NCI-H446 (cell line): ENCODE measurements at regions not wholly inside any gene's neighbourhood (a gene's known extent, or its start where the extent isn't known, plus 50 kb on each side); places are given as distances from the start of the nearest gene placed in this dataset.
"Not testable (repeated sequence)": the region's sequence is repeated elsewhere in the genome, so short reads cannot be mapped to it uniquely, and the experiment has no call there.

Experiments used
- DNase-seq, 2 experiments: peaks; one replicate each; lab custom pipeline; 2025; lab: John Stamatoyannopoulos, UW

DNA sequence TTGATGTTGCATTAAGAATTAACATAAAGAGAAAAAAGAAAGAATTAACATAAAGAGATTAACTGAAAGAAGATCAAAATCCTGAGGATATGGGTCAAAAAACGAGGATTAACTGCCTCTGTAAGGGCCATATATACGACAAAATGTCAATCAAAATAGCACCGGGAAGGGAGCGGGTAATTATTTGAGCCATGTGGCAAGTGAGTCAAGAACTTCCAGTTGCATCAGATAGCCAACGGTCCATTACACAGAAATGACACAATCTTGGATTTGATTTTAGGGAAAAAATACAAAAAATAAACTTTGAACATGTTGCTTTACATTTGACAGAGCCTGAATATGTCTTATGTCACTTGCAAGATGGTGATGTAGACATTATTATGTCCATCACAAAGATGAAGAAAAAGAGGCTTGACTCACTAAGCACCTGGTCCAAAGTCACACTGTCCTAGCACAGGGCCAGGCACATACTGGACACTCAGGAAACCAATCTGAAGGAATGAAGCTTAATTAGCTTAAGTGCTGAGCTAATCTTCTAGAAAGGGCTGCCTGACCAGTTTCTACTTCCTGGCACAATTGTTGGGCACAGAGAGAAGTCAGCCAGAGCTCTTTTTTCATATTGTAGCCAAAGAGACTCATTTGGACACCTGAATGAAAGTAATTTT lies 273.2 kb upstream of the PAPPA start:
- DNase-seq: no peak

DNA sequence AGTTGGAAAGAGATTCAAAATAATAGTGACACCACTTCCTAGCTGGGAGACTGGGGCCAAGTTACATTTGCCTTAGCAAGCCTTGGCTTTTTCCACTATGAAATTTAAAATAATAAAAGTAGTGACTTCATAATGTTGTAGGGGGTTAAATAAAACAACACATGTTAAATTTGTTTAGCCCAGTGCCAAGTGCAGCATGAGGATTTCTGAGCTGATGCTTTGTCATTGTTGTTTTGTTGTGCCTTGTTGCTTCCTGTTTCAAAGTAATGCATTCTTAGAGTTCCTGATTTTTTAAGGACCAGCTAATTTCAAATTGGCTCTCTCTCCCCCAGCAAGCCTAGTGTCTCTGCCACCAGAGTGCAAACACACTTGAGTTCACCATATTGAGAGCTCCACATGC lies 270.7 kb upstream of the PAPPA start:
- DNase-seq: no peak

DNA sequence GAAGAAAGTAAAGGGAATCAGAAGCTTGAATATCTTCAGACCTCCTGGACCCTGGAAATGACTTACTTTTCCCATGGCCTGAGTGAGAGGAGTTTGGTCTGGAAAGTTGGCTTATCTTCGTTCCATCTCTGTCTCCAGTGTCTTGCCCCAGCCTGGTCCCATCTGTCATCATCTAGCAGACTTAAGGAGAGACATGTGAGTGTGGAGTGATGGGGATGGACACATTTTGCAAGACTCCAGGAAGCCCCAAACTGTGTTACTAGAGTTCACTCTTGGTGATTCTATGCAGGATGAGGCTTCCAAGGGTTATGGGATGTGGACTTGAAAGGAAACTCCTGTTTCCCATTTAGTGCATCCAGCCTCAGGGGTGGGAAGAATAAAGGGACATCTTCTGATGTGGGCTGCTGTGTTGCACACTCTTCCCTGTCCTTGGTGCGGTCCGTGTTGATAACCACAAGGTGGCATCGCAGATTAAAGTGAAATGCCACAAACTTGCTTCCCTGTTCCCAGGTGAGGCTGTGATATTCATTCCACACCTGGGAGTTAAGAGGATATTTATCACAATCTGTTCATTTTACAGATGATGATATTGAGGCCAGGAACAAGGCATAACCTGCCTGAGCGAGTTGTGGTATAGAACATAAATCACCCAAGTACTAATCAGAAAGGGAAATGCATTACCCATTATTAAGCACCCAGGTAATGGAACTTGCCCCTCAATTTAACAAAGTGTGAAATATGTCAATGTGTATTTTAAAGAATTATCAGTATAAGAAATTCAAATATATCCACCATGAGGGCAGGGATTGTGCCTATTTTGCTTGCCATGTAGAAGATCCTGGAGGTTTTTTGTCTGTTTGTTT lies 269.9 kb upstream of the PAPPA start:
- no peak for DNase-seq

GRCh38 chr9:115884846-115885245 lies 268.7 kb upstream of the PAPPA start:
- no peak for DNase-seq

DNA sequence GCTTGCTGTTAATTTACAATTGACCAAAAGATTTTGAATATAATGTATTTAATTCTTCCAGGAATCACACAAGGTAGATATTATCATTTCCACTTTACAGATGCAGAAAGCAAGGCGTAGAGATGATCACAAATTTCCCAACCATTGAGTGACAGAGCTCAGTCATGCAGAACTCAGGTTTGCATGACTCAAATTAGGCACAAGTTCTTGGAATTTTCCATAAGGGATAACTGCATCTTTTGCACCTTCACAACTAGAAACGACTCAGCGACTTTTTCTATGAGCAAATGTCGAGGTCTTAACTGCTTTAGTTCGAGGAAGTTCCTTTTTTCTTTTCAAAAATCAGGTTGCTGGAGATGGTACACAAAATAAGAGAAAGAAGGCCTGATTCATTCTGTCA lies 265.5 kb upstream of the PAPPA start:
- DNase-seq: no peak

GRCh38 chr9:115891929-115892328 lies 261.7 kb upstream of the PAPPA start:
- no peak for DNase-seq

DNA sequence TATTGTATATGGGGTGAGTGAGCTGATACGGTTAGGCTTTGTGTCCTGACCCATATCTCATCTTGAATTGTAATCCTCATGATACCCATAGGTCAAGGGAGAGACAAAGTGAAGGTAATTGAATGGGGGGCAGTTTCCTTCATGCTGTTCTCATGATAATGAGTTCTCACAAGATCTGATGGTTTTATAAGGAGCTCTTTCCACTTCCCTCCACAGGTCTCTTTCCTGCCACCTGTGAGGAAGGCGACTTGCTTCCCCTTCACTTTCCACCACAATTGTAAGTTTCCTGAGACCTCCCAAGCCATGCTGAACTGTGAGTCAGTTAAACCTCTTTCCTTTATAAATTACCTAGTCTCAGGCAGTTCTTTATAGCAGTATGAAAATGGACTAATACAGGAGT lies 255.1 kb upstream of the PAPPA start:
- DNase-seq: not testable (repeated sequence)

DNA sequence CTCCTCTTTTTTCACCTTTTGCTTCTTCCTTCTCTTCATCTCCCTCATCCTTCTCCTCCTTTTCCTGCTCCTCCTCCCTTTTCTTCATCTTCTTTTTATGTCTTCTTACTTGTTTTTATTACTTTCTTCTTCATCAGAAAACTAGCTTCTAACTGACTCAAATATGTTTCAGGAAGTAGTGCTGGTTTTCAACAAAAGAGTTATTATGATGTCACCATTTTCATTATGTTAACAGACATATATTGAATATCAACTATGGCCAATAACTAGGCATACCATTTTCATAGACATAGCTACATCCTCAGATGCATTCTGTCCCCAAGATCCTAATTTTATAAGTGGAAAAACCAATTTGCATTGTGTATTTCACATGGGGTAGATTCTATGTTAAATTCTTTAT lies 252.9 kb upstream of the PAPPA start:
- no peak for DNase-seq

DNA sequence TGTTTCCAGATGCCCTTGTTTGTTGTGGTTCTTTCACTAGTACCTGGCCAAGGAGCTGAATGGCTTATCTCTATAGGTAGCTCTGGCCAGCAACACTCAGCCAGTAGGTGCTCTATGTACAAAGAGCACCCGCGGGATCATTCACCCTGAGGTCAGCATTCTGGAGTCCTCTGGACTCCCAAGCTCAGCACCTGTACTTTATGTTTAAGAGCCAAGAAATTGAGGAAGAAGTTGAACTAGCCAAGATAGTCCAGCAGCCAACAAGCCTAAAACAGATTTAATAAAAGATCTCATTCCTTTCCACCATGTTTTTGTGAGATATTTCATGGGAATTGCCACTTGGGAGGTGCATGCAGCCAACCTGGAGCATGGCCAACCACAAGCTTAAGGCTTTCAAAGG lies 242.6 kb upstream of the PAPPA start:
- no peak for DNase-seq

GRCh38 chr9:115912086-115912485 lies 241.5 kb upstream of the PAPPA start:
- DNase-seq: no peak

DNA sequence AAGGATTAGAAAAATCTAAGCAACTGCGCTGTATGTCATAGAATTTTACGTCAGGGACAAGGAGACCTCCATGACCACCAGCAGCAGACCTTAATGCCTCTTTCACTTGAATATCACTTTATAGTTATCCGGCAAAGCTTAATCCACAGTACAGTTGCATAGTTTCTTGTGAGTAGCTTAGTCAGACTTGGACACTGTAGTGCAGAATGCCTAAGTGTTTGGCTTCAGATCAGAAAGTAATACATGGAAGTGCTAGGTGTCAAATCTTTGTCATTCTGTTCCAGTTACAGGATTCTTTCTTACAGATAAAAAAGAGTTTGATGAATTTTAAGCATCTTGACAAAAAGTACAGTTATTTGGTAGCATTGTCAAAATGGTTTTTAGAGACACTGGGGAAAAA lies 239.9 kb upstream of the PAPPA start:
- DNase-seq: no peak

DNA sequence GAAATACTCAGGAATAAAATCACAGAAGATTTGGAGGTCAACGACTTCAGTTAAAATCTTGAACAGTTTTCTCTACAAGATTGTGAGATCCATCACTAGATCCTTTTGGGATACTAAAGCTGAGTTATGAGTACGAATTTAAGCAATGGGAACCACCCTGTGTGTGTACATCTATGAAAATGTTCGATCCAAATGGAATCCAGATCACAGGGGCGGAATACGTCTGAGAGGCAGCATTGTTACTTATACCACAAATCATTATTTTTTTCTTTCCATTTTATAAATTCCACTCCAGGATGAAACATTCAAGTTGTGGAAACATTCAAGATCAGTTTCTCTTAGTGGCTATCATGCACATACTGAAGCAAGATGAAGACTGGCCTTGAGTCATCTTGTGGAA lies 239.3 kb upstream of the PAPPA start:
- DNase-seq: no peak

GRCh38 chr9:115921301-115921700 lies 232.3 kb upstream of the PAPPA start:
- no peak for DNase-seq

DNA sequence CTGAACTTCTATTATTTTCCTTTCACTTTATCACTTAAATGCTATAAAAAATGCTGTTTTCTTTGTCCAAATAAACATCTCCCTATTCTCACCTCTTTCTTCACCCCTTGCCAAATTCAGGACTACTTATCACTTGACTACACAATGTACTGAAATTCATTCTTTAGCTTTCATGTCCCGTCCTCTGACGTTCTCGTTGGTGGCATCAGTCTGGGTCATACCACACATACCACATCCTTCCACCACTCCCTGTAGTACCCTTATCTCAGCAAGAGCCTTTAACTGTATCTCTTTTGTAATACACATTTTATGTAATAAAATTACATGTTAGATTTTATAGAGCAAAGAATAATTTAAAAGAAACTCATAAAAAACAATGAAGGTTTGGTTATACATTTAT lies 231.1 kb upstream of the PAPPA start:
- DNase-seq: no peak

- DNase-seq: no peak
Observed at GRCh38 chr9:115923410-115923809, 230.2 kb upstream of the PAPPA start.

GRCh38 chr9:115923903-115924668 lies 229.5 kb upstream of the PAPPA start:
- DNase-seq: no peak

GRCh38 chr9:115924669-115924987 lies 229.0 kb upstream of the PAPPA start:
- DNase-seq: no peak

- no peak for DNase-seq
Observed at GRCh38 chr9:115925424-115925823, 228.2 kb upstream of the PAPPA start.

DNA sequence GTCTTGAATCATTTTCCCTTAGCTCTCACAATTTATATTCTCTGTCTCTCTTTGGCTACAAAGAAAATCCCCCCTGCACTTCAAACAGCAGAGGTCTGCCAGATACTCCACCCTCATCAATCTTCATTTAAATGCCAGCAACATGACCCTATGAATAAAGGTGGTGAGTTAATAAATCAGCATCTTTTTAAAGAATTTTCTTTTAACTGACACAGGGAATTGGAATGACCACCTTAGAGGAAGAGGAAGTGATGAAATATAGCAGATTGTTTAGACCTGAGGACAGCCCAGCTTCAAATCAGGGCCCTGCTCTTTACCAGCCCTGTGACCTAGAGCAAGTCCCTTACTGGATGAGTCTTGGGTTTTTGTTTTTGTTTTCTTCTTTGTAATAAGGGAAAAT lies 223.1 kb upstream of the PAPPA start:
- no peak for DNase-seq

- no peak for DNase-seq
Observed at GRCh38 chr9:115938479-115938878, 215.1 kb upstream of the PAPPA start.

- DNase-seq: no peak
Observed at GRCh38 chr9:115939065-115939765, 214.4 kb upstream of the PAPPA start.

DNA sequence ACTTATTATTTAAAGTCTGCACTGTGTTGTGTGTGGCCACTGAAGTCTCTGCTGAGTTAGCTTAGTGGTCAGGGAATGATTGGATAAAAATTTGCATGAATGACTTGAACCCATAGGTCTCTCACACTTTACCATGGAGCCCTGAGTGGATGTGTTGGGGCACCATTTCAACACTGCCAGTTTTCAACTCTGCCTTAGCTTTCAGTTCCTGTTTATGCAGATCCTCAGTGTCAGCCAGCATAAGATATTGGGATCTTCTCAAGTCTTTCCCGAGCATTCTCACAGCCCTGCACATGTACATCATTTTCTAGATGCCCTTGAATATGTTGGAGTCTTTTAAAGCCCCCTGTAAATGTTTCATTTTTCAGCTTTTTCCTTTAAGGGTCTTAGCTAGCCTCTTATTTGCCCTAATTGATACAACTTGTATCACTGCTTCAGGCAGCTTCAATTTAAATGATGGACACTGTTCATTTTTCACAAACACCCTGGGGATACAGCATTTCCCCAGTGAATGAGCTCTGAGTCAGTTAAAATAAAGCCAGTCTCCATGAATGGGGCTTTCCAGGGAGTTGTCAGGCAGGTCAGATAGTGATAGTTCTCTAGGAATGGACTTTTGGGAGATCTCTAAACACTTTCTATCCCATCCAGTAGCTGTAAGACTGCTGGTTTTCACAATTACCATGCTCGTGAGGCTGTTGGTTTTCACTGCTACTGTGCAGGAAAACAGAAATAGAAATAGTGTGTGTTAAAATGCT lies 211.9 kb upstream of the PAPPA start:
- DNase-seq: no peak
